Neural progenitor cell (in vitro differentiated cells): ENCODE measurements at regions not wholly inside any gene's neighbourhood (a gene's known extent, or its start where the extent isn't known, plus 50 kb on each side); places are given as distances from the start of the nearest gene placed in this dataset.
"Not testable (repeated sequence)": the region's sequence is repeated elsewhere in the genome, so short reads cannot be mapped to it uniquely, and the experiment has no call there.

Source experiments
- DNase-seq: peaks from one replicate; pipeline ENCODE4 v3.0.0-alpha.2; 2016; ENCODE audit warnings: low spot score
- H2AFZ ChIP-seq: fragments of 200-600 bp; sonication (generic); replicated peaks from 2 replicates; pipeline ENCODE4 v1.6.1; 2016; ENCODE audit warnings: antibody characterized with exemption
- H3F3A ChIP-seq: fragments of 200-600 bp; sonication (generic); 2 replicates; pipeline ENCODE4 v1.6.1; 2016; ENCODE audit warnings: antibody characterized with exemption, low read depth
- H3K27ac ChIP-seq: fragments of 200-600 bp; sonication (generic); 2 replicates; pipeline ENCODE4 v1.5.1; 2016; ENCODE audit warnings: mild to moderate bottlenecking
- H3K27me3 ChIP-seq: fragments of 200-600 bp; sonication (generic); 2 replicates; pipeline ENCODE4 v1.6.1; 2016; ENCODE audit warnings: mild to moderate bottlenecking, moderate library complexity
- H3K36me3 ChIP-seq: fragments of 200-600 bp; sonication (generic); 2 replicates; pipeline ENCODE4 v1.5.1; 2016
- H3K4me1 ChIP-seq: fragments of 200-600 bp; sonication (generic); 2 replicates; pipeline ENCODE4 v1.6.1; 2016; ENCODE audit warnings: mixed run types
- H3K4me2 ChIP-seq: fragments of 200-600 bp; sonication (generic); 2 replicates; pipeline ENCODE4 v1.6.1; 2016
- H3K4me3 ChIP-seq: fragments of 200-600 bp; sonication (generic); 2 replicates; pipeline ENCODE4 v1.5.1; 2016
- H3K79me2 ChIP-seq: fragments of 200-600 bp; sonication (generic); 2 replicates; pipeline ENCODE4 v1.6.1; 2016; ENCODE audit warnings: low read depth
- H3K9ac ChIP-seq: fragments of 200-600 bp; sonication (generic); 2 replicates; pipeline ENCODE4 v1.6.1; 2016
- H3K9me3 ChIP-seq: fragments of 200-600 bp; sonication (generic); 2 replicates; pipeline ENCODE4 v1.5.1; 2016; ENCODE audit warnings: low read depth
- H4K20me1 ChIP-seq: fragments of 200-600 bp; sonication (generic); 2 replicates; pipeline ENCODE4 v1.6.1; 2016; ENCODE audit warnings: low read depth
- H3K27ac Mint-ChIP-seq: 3 replicates; pipeline ENCODE4 v1.8.0; 2021; ENCODE audit warnings: mixed read lengths
- H3K27me3 Mint-ChIP-seq: 2 replicates; pipeline ENCODE4 v1.8.0; 2022; ENCODE audit warnings: low read depth, mild to moderate bottlenecking, inconsistent platforms, moderate library complexity, mixed read lengths; ENCODE audit not compliant: insufficient read depth
- H3K36me3 Mint-ChIP-seq: 3 replicates; pipeline ENCODE4 v1.8.0; 2021; ENCODE audit warnings: mixed read lengths
- H3K4me1 Mint-ChIP-seq: 3 replicates; pipeline ENCODE4 v1.8.0; 2021; ENCODE audit warnings: mixed read lengths
- H3K4me3 Mint-ChIP-seq: 3 replicates; pipeline ENCODE4 v1.8.0; 2021; ENCODE audit warnings: mild to moderate bottlenecking, moderate library complexity, mixed read lengths
- H3K9me3 Mint-ChIP-seq: 3 replicates; pipeline ENCODE4 v1.8.0; 2020; ENCODE audit warnings: mixed read lengths
- CTCF ChIP-seq: fragments of 200-600 bp; sonication (generic); IDR thresholded peaks from 2 replicates; pipeline ENCODE4 v1.5.1; 2017; ENCODE audit warnings: antibody characterized with exemption, mild to moderate bottlenecking
- EZH2 ChIP-seq: fragments of 200-600 bp; sonication (generic); IDR thresholded peaks from 2 replicates; pipeline ENCODE4 v1.6.1; 2017; ENCODE audit warnings: antibody characterized with exemption, mild to moderate bottlenecking, moderate library complexity
- EZH2phosphoT487 ChIP-seq: fragments of 200-600 bp; sonication (generic); IDR thresholded peaks from 2 replicates; pipeline ENCODE4 v1.6.1; 2017; ENCODE audit warnings: antibody characterized with exemption

GRCh38 chr10:109556399-109556798 is 366.9 kb downstream of the XPNPEP1 start:
- Histone ChIP-seq H3F3A (no peaks in the 10 kb centered on the region), H3K27ac (no peak overlapping the region), H4K20me1 (no peaks in the 10 kb centered on the region), H3K9ac (no peak overlapping the region), H3K79me2 (no peaks in the 10 kb centered on the region), H3K27me3 (no peaks in the 10 kb centered on the region), H3K4me2 (no peak overlapping the region), H3K4me1 (peaks cover 5% of the 10 kb centered on the region), H3K9me3 (no peaks in the 10 kb centered on the region), H2AFZ (peak overlapping the region; percentile 69), H3K36me3 (no peaks in the 10 kb centered on the region), H3K4me3 (no peak overlapping the region)
- Mint-ChIP-seq H3K4me3 (no peak overlapping the region), H3K9me3 (no peaks in the 10 kb centered on the region), H3K36me3 (no peaks in the 10 kb centered on the region), H3K4me1 (peaks cover 3% of the 10 kb centered on the region), H3K27me3 (no peaks in the 10 kb centered on the region), H3K27ac (no peak overlapping the region)
- TF ChIP-seq EZH2phosphoT487, result no peak
- no peak for TF ChIP-seq CTCF
- DNase-seq, result no peak

DNA sequence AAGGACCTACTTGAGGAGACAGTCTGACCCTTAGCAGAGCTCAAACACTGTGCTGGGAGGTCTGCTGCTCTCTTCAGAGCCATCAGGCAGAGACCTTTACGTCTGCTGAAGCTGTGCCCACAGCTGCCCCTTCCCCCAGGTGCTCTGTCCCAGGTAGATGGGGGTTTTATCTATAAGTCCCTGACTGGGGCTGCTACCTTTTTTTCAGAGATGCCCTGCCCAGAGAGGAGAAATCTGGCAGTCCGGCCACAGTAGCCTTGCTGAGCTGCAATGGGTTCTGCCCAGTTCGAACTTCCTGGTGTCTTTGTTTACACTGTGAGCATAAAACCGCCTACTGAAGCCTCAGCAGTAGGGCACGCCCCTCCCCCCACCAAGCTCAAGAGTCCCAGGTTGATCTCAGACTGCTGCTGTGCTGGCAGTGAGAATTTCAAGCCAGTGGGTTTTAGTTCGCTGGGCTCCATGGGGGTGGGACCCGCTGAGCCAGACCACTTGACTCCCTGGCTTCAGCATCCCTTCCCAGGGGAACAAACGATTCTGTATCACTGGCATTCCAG is 381.2 kb downstream of the XPNPEP1 start:
- H3K9me3 Mint-ChIP-seq, H3K79me2 ChIP-seq, H3K27me3 Mint-ChIP-seq, H3F3A ChIP-seq, H3K36me3 Mint-ChIP-seq, H3K4me3 Mint-ChIP-seq, H3K27ac Mint-ChIP-seq, H4K20me1 ChIP-seq, H3K4me1 ChIP-seq, H3K9me3 ChIP-seq, H3K4me1 Mint-ChIP-seq, H3K9ac ChIP-seq, H3K27me3 ChIP-seq, H3K4me3 ChIP-seq, H3K27ac ChIP-seq, H3K36me3 ChIP-seq: not testable (repeated sequence)
- Histone ChIP-seq H2AFZ (peak overlapping the region; percentile 40), H3K4me2 (peak overlapping the region; percentile 18)
- peak; percentile 50 for DNase-seq

- Histone ChIP-seq H3K9me3 (no peaks in the 10 kb centered on the region), H3K4me1 (no peaks in the 10 kb centered on the region), H3K27me3 (no peaks in the 10 kb centered on the region), H2AFZ (peak overlapping the region; percentile 44), H3K79me2 (no peaks in the 10 kb centered on the region), H3K9ac (no peak overlapping the region), H4K20me1 (no peaks in the 10 kb centered on the region), H3K36me3 (no peaks in the 10 kb centered on the region), H3K4me3 (no peak overlapping the region), H3K4me2 (no peak overlapping the region), H3K27ac (no peak overlapping the region), H3F3A (no peaks in the 10 kb centered on the region)
- no peak for DNase-seq
- no peak for TF ChIP-seq EZH2phosphoT487
- no peak for TF ChIP-seq EZH2
- TF ChIP-seq CTCF, result no peak
- no peak overlapping the region for H3K27ac Mint-ChIP-seq
- peaks cover 2% of the 10 kb centered on the region for H3K27me3 Mint-ChIP-seq
- no peaks in the 10 kb centered on the region for H3K4me1 Mint-ChIP-seq
- no peaks in the 10 kb centered on the region for H3K36me3 Mint-ChIP-seq
- peaks cover 22% of the 10 kb centered on the region for H3K9me3 Mint-ChIP-seq
- H3K4me3 Mint-ChIP-seq, result no peak overlapping the region
These were observed 389.1 kb downstream of the XPNPEP1 start for GRCh38 chr10:109534193-109534592.

DNA sequence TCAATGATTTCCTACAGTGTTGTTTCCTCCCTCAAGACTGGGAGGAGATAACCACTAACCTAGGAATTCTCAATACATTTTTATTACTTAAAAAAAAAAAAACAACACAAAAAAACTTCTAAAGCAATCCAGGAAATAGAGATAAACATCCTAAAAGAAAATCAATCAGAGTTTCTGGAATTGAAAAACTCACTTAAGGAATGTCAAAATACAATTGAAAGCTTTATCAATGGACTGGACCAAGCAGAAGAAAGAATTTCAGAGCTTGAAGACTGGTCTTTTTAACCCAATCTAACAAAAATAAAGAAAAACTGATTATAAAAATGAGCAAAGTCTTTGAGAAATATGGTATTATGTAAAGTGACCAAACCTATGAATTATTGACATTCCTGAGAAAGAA is 394.1 kb downstream of the XPNPEP1 start:
- no peak overlapping the region for H3K4me3 ChIP-seq
- peaks cover 37% of the 10 kb centered on the region for H3K9me3 Mint-ChIP-seq
- no peaks in the 10 kb centered on the region for H3K4me1 ChIP-seq
- no peak overlapping the region for H3K4me3 Mint-ChIP-seq
- no peak overlapping the region for H3K4me2 ChIP-seq
- H3F3A ChIP-seq, result no peaks in the 10 kb centered on the region
- peaks cover 2% of the 10 kb centered on the region for H3K27me3 Mint-ChIP-seq
- no peaks in the 10 kb centered on the region for H3K36me3 ChIP-seq
- H3K27ac ChIP-seq, result no peak overlapping the region
- H3K9ac ChIP-seq, result no peak overlapping the region
- no peaks in the 10 kb centered on the region for H4K20me1 ChIP-seq
- TF ChIP-seq EZH2phosphoT487 (no peak), EZH2 (no peak), CTCF (no peak)
- H3K9me3 ChIP-seq, result no peaks in the 10 kb centered on the region
- H3K27me3 ChIP-seq, result no peaks in the 10 kb centered on the region
- H3K79me2 ChIP-seq, result no peaks in the 10 kb centered on the region
- peaks cover 3% of the 10 kb centered on the region for H3K36me3 Mint-ChIP-seq
- no peaks in the 10 kb centered on the region for H3K4me1 Mint-ChIP-seq
- no peak overlapping the region for H2AFZ ChIP-seq
- DNase-seq, result no peak
- H3K27ac Mint-ChIP-seq, result no peak overlapping the region
